ENCODE measurements at regions not wholly inside any gene's neighbourhood (a gene's known extent, or its start where the extent isn't known, plus 50 kb on each side); places are given as distances from the start of the nearest gene placed in this dataset.
"Not testable (repeated sequence)": the region's sequence is repeated elsewhere in the genome, so short reads cannot be mapped to it uniquely, and the experiment has no call there.

DNA sequence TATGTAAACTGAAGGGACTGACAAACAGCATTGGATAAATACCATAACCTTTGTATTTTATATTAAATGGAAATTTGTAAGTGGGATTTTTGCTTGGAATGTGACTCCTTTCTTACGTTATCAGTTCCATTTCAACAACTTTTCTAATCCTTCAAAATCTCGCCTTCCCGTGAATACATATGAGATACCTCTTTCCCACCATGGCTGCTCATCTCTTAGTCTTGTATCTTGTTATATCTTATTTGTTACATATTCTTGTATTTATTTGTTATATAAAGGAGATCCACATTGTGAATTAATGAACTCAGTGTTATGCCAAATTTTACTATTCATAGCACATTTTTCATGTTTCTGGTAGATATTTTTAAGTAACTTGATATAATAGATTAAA, 623.7 kb downstream of the MCTP2 start:
- DNase-seq, result no peak

DNA sequence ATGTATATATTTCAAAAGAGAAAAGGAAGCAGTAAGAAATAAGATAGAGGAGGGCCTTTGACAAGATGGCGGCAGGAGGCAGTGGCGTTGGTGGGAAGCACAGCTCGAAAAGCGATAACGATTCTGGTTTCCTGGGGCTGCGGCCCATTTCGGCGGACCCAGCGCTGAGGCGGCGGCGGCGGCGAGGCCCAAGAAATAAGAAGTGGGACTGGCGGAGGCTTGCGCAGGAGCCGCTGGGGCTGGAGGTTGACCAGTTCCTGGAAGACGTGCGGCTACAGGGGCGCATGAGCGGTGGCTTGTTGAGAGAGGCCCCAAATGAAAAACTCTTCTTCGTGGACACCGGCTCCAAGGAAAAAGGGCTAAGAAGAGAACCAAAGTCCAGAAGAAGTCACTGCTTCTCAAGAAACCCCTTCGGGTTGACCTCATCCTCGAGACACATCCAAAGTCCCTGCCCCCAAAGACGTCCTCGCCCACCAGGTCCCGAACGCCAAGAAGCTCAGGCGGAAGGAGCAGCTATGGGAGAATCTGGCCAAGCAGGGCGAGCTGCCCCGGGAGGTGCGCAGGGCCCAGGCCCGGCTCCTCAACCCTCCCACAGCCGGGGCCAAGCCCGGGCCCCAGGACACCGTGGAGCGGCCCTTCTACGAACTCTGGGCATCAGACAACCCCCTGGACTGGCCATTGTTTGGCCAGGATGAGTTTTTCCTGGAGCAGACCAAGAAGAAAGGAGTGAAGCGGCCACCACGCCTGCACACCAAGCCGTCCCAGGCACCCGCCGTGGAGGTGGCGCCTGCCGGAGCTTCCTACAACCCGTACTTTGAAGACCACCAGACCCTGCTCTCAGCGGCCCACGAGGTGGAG, 624.3 kb downstream of the MCTP2 start:
- DNase-seq, result no peak

DNA sequence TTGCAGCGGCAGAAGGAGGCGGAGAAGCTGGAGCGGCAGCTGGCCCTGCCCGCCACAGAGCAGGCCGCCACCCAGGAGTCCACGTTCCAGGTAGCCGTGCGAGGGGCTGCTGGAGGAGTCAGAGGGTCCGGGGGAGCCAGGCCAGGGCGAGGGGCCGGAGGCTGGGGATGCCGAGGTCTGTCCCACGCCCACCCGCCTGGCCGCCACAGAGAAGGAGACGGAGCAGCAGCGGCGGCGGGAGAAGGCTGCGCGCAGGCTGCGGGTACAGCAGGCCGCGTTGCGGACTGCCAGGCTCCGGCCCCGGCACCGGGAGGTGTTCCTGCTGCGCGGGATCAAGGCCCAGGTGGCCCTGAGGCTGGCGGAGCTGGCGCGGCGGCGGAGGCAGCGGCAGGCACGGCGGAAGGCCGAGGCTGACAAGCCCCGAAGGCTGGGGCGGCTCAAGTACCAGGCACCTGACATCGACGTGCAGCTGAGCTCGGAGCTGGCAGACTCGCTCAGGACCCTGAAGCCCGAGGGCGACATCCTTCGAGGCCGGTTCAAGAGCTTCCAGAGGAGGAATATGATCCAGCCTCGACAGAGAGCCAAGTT, 625.0 kb downstream of the MCTP2 start:
- no peak for DNase-seq

DNA sequence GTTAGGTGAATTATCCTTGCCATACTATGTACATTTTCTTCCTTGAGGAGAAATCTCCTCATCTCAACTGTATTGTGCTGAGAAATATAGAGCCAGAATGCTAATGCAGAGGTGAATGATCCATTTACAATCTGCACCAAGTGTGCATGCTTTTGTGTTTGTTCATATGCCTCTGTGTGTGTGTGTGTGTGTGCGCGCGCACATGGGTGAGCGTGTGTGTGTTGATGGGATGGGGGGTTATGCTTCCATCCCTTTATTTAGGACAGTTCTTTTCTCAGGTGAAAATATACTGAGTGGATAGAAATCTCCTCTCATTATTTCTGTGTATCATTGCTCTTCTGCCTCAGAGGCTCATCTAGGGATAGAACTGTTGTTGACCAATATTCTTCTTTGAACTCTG, 626.1 kb downstream of the MCTP2 start:
- DNase-seq, result no peak

DNA sequence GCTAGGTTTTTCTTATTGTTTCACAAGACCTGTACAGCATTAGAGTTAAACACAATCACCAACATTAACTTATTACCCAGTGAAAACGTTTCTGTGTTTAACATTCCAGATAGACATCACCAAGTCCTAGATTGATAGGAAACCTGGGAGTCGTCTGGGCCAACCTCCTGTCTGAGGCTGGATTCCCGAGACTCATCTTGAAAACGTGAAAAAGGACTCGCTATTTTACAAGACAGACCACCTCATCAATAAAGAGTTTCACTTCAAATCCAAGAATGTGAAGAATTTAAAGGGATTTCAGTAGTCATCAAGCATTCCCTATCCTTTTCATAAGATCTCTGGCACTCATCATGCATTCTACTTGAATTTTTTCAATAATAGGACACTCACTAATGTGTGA, 626.6 kb downstream of the MCTP2 start:
- no peak for DNase-seq

DNA sequence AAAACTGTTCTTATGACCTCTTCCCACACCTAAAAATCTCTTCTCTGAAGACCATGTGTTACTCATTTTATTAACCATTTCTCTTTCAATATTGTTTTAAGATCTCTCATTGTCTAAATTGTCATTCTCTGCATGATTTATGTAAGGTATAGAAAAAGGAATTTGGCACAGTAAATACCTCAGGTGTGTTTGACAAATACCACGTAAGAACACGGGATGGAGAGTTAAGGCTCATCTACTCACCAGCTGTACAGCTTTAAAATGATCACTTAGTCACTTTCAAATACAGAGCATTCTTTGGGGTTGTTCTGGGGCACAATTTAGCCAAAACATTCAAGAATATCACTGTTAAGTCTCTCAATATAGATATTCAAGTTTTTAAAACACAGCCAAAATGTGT, 627.1 kb downstream of the MCTP2 start:
- DNase-seq, result no peak

DNA sequence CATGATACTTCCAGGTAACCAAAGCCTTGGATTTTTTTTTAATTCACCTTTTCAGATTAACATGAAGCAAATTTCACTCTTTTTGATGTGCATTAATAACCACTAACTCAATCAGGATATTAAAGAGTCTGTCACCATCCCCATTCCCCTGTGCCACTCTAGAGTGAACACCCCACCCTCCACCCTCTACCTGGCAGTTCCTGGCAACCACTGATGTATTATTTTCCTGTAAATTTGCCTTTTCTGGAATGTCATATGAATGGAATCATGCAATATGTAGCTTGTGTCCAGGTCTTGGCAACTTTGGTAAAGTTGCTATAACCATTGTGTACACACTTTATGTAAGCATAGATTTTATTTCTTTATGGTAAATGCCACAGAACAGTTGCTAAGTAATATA, 627.6 kb downstream of the MCTP2 start:
- DNase-seq, result no peak

DNA sequence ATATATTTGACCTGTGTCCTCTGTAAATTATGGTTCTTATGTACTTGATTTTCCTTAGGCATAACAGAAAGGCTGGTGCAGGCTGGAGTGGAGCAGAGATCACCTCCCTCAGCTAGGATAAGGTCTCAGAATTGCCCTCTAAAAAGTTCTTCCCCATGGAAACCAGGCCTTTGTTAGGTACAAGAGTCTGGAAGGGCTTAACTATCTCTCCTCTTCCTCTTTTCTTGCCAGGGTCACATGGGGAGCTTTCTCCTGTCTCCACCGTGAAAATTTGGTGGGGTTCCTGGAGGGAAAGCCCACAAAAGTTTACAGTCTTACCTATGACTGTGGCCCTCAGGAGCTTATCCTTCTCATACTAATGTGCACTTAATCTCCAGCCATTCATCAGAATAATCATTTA, 633.2 kb downstream of the MCTP2 start:
- DNase-seq, result no peak

DNA sequence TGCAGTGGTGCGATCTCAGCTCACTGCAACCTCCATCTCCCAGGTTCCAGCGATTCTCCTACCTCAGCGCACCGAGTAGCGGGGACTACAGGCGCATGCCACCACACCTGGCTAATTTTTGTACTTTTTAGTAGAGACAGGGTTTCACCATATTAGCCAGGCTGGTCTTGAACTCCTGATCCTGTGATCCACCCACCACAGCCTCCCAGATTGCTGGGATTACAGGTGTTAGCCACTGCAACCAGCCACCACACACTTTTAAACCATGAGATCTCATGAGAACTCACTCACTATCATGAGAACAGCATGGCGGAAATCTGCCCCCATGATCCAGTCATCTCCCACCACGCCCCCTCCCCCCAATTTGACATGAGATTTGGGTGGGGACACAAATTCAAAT, 636.9 kb downstream of the MCTP2 start:
- DNase-seq, result not testable (repeated sequence)

DNA sequence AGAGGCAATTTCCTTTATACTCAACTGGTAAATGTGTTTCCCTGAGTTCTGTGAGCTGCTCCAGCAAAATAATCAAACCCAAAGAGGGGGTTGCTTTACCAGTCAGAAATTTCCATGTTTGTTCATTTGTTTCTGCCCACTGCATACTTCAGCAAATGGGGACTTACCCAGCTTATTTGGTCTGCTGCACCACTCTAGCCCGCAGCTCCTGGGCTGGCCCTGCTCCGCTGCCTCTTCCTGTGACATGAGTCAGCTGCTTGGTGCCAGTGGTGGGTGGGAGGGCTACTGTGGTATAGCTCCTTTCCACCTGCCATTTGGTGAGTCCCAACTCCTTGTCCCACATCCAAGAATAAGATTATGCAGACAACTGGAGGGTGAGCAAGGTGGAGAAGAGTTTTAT, 644.2 kb downstream of the MCTP2 start:
- no peak for DNase-seq

DNA sequence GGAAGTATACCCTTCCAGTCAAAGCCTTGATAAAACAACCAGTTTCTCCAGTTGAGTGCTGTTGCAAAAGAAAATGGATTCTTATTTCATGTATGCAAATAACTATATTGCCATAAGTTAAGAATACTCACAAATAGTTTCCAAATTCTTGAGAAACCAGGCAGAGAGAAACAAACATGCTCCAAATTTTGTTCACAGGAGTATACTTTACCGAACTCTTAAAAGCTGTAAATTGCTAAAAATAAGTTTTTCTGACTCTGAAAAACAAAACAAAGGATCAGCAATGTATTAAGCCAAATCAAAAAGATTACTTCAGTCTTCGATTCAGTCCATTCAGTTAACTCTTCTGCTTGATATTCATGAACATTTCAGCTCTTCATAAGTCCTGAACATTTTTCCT, 646.5 kb downstream of the MCTP2 start:
- DNase-seq, result no peak

DNA sequence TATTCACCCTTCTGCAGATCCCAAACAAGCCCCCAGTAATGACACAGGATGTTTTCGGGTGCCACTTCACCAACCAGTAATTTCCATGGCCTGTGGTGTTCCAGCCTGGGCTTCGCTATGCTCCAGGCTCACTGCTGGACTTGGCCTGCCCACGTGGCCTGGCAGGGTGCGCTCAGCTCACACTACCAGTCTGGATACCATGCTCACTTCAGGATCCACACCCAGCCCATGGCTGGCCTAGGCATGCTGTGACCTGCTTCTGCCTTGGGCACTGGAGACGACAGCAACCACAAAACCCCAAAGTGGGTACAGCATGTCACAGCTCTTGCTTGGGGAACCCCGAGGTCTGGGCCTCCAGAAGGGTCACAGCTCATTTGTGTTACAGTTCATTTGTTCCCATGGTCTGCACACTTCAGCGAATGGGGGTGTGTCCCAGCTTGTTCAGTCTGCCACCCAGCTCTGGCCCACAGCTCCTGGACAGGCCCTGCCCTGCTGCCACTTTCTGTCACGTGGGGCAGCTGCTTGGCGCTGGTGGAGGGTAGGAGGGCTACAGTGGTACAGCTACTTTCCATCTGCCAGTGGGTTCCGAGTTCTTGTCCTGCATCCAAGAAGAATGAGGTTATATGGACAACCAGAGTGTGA, 650.8 kb downstream of the MCTP2 start:
- DNase-seq, result no peak

DNA sequence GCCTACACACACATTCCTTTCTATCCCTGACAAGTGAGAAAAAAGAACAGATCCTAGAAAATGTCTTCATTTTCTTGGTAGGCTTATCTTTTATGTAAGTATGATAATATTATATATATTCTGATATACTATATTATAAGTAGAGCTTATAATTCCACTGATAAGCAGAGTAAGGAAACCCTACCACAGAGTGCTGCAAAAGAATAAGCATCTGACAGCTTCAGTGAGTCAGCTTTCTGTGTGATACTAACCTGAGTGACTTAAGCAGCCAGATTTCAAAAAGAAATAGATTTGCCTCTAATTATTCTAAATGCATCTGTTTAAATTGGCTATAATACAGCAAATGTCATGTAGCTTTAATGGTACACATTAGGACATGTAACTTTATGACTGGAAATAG, 656.0 kb downstream of the MCTP2 start:
- DNase-seq, result no peak

DNA sequence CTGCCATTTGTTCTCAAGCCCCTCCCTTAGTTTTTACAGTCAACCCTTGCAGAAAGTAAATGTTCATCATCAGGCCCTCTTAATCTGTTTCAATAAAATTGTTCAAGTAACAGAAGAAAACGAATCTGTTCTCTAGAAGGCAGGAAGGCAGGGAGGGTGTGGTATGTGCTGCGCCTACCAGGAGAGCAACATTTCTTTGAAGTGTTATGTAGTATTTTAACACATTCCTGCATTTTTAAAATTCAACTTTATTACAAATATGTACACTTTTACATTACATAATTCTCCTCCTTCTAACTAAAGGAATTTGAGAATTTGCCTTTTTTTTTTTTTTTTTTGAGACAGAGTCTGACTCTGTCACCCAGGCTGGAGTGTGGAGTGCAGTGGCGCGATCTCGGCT, 657.8 kb downstream of the MCTP2 start:
- DNase-seq, result no peak

DNA sequence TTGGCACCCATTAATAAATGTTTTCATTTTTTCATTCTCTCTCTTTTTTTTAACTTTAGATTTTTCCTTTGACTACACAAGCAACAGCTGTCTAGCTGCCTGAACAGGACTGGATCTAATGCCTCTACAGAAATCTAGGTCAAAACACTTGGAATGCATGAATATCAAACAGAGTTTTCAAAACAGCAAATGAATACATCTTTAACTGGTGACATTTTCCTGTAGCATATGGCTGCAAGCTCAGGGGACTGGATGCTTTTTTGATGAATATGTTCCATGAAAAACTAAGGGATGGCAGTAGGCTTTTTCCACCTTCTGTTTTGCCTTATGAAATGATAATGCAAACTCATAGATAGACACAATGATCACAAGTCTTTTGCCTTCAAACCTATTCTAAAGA, 661.7 kb downstream of the MCTP2 start:
- DNase-seq, result no peak

DNA sequence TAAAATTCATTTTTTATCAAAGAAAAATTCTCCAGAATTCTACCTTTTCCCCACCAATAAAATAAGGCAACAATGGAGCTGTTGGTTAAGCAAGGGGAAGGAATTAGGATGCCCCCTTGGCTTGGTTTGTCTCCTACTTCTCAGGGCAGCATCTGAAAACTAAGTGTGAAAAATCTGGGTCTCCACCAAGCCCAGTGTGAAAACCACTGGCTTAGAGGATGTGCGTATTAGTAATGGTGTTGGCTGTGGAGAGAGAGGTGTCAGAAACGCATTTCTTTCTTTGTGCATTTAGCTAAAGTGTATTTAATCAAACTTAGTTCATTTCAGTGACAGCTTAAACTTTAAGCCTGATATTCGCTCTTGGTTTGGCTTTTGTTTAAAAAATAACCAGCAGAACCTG, 662.7 kb downstream of the MCTP2 start:
- DNase-seq, result no peak

DNA sequence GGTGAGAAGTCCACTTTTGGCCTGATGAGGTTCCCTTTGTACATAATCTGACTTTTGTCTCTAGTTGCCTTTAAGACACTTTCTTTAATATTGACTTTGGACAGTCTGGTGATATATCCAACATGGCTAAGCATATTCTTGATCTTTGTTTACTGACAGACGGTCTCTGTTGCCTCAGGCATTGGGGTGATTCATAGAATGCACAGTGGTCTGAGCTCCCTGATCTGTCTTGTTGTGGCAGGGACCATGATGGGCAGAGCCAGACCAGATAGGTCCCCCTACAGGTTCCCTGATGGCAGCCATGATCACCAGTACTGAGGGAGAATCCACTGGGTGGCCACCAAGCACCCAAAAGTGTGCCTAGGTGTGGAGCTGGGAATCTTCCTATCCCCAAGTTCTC, 678.1 kb downstream of the MCTP2 start:
- DNase-seq, result no peak

DNA sequence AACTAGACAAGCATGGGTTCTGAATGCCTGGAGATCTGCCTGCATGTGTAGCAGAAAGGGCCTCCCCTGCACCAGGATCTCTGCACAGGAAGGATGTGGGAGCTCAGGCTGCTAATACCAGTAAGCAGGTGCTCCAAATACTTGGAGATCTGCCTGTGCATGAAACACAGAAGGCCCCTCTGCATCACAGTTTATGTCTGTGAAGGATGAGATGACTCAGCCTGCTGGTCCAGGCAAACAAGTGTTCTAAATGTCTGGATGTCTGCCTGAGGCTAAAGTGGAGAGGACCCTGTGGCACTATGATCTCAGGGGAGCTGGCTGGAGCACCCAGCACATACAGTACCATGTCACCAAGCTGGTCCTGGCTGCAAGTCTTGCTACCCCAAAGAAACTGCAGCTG, 678.8 kb downstream of the MCTP2 start:
- no peak for DNase-seq

DNA sequence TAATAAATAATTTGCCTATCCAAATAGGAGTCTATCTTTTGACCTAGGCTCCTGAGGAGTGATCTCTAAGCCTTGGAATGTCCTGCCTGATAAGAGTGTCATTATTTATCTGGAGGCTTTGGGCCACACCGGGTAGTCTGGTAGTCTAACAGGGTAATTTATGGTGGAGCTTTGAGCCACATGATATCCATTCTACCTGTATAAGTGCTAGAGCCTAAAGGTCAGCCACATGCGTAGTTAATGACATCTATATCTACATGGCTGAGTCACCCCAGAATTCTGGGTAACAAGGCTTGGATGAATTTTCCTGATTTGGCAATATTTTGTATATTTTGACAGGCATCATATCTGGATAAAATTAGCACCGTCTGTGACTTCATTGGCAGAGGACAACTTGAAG, 681.4 kb downstream of the MCTP2 start:
- no peak for DNase-seq

DNA sequence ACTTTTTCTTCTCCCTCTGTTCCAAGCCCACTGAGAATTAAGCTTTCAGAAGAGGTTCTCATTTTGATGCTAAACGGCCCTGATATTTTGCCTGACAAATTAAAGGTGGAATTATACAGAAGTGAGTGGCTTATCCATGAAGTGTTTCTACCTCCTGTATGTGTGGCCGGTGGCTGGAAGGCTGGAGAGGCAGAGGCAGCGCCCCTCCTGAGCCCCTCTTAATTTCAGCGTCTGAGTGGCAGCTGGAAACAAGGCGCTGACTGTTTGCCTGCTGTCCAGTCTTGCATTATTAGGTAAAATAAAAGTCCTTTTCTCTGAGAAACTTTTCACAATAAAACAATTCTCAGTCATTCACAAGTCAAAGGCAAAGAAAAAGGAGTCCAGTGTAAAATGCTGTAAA, 685.7 kb downstream of the MCTP2 start:
- no peak for DNase-seq

DNA sequence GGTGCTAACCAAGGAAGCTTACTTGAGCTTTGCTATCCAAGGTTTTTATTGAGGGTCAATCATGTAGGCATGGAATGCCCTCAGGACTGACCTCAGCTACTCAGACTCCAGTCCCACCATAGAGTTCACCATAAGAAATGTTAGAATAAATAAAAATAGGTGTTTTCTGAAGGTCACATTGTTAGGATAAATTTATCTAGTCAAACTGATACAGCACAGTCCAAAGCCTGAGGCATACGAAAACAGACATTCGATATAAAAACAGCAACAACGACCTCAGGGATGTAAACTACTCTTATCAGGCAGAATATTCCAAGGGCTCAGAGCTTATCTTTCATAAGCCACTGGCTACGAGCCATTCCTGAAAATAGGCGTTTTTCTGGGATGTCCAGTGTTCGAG, 690.6 kb downstream of the MCTP2 start:
- no peak for DNase-seq

DNA sequence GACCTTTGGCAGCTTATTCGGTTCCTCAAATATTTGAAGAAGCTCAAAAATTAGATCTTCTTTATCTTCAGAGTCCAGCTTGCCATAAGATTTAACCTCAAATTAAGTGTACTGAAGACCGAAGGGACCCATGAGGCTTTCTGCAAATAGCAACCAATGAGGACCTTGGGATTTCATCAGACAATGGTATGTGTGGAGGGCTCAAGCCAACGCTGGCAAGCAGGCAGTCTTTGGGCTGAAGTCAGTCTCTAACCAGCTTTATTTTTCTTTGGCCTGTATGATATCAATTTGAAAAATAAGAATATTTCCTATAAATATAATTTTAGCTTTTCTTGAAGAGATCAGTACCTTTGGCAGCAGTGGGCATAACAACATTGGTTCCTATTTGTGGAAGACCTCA, 692.7 kb downstream of the MCTP2 start:
- no peak for DNase-seq

DNA sequence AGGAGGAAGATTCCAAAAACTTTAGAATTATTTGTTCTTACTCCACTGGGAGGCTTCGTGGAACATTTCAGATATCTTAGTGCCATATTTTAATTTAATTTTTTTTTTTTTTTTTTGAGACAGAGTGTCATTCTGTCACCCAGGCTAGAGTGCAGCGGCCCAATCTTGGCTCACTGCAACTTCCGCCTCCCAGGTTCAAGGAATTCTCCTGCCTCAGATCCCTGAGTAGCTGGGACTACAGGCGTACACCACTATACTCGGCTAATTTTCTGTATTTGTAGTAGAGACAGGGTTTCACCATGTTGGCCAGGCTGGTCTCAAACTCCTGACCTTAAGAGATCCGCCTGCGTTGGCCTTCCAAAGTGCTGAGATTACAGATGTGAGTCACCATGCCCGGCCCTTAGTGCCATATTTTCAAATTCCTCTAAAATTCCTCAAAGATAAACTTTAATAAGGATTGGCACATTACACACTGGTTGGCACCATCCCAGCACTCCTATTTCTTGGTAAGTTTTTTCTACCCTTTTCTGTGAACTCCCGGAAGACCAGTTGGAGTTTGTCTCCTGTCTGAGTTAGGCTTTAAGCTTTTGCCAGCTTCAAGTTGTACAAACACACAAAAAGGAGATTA, 693.7 kb downstream of the MCTP2 start:
- DNase-seq, result no peak

DNA sequence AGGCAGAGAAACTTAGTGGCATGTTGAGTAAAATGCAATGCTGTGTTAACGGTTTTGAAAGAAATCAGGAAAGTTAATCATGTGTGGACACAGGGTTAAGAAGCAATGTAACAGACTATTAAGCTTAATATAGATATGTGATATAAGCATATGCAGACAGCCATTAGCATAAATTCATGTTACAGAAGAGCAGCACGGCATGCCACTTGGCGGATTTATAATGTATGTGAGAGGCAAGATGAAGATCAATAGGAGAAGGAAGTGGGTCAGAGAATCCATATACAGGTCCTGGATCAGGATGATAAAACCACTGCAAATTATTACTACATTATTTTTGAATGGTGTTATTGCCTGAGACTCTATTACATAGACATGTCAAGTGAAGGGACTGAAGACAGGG, 694.3 kb downstream of the MCTP2 start:
- DNase-seq, result no peak
